SK-MEL-5 (cell line): ENCODE measurements at regions not wholly inside any gene's neighbourhood (a gene's known extent, or its start where the extent isn't known, plus 50 kb on each side); places are given as distances from the start of the nearest gene placed in this dataset.

Experiments
- DNase-seq: peaks from one replicate; pipeline ENCODE4 v3.0.0-alpha.2; 2016; ENCODE audit warnings: low read depth, low spot score
- in situ Hi-C: cut with HindIII; loops from 2 replicates; pipeline ENCODE4 v1.10.0; 2016; ENCODE audit warnings: low sequenced_read_pairs, high pct_unique_total_duplicates, low pct_unique_long_range_greater_than_20kb

- in situ Hi-C loops: no loop called here
- no peak for DNase-seq
These were observed 58.3 kb upstream of the PHOX2B start for GRCh38 chr4:41806807-41807206.

- no peak for DNase-seq
- in situ Hi-C loops: no loop called here
These were observed 54.1 kb upstream of the PHOX2B start for GRCh38 chr4:41802590-41802989.

- DNase-seq: no peak
- in situ Hi-C loops: no loop called here
These were observed 50.6 kb upstream of the PHOX2B start for GRCh38 chr4:41799126-41799525.
